ENCODE measurements at regions not wholly inside any gene's neighbourhood (a gene's known extent, or its start where the extent isn't known, plus 50 kb on each side); places are given as distances from the start of the nearest gene placed in this dataset.
A peak's percentile ranks its signal among the peaks of the same experiment; 100 is the strongest.
"Not testable (repeated sequence)": the region's sequence is repeated elsewhere in the genome, so short reads cannot be mapped to it uniquely, and the experiment has no call there.

GRCh38 chr2:40668425-40668824 lies 216.5 kb upstream of the SLC8A1 start:
- Histone ChIP-seq H3K27me3 (ENCODE audit: insufficient read depth, insufficient read length) (no peaks in the 10 kb centered on the region), H3K9me3 (ENCODE audit: insufficient read depth, low read length) (no peaks in the 10 kb centered on the region), H3K4me1 (ENCODE audit: insufficient read depth, insufficient read length) (no peaks in the 10 kb centered on the region), H3K4me3 (ENCODE audit: insufficient read length, low read depth) (no peak overlapping the region), H3K9ac (ENCODE audit: insufficient read length, low read depth) (no peak overlapping the region), H3K36me3 (ENCODE audit: insufficient read depth, insufficient read length, low read length) (no peaks in the 10 kb centered on the region)
- TF ChIP-seq ZNF274 (IDR thresholded peaks at IDR 0.05; ENCODE audit: low read depth, low read length) (no peak), YY1 (IDR thresholded peaks at IDR 0.05; ENCODE audit: insufficient read depth, insufficient read length) (no peak), SUZ12 (IDR thresholded peaks at IDR 0.05; ENCODE audit: extremely low read depth, insufficient read depth, insufficient read length) (no peak)
- DNase-seq (ENCODE audit: low read depth, low spot score) = no peak

GRCh38 chr2:40676134-40676790 lies 224.4 kb upstream of the SLC8A1 start:
- H3K4me3 ChIP-seq (ENCODE audit: insufficient read length, low read depth); H3K9ac ChIP-seq (ENCODE audit: insufficient read length, low read depth); H3K27me3 ChIP-seq (ENCODE audit: insufficient read depth, insufficient read length); H3K9me3 ChIP-seq (ENCODE audit: insufficient read depth, low read length); H3K36me3 ChIP-seq (ENCODE audit: insufficient read depth, insufficient read length, low read length); DNase-seq (ENCODE audit: low read depth, low spot score); H3K4me1 ChIP-seq (ENCODE audit: insufficient read depth, insufficient read length): not testable (repeated sequence)

- H3K9me3 ChIP-seq (ENCODE audit: insufficient read depth, low read length) = peaks cover 8% of the 10 kb centered on the region; the same call in 1 of the 2 replicates
- no peak for TF ChIP-seq SUZ12 (IDR thresholded peaks at IDR 0.05; ENCODE audit: extremely low read depth, insufficient read depth, insufficient read length)
- TF ChIP-seq ZNF274 (IDR thresholded peaks at IDR 0.05; ENCODE audit: low read depth, low read length) = no peak
- TF ChIP-seq YY1 (IDR thresholded peaks at IDR 0.05; ENCODE audit: insufficient read depth, insufficient read length) = no peak
- no peaks in the 10 kb centered on the region for H3K27me3 ChIP-seq (ENCODE audit: insufficient read depth, insufficient read length)
- H3K9ac ChIP-seq (ENCODE audit: insufficient read length, low read depth) = no peak overlapping the region
- no peak for DNase-seq (ENCODE audit: low read depth, low spot score)
- H3K4me3 ChIP-seq (ENCODE audit: insufficient read length, low read depth) = no peak overlapping the region
- H3K4me1 ChIP-seq (ENCODE audit: insufficient read depth, insufficient read length) = no peaks in the 10 kb centered on the region
- H3K36me3 ChIP-seq (ENCODE audit: insufficient read depth, insufficient read length, low read length) = no peaks in the 10 kb centered on the region
Observed at GRCh38 chr2:40680547-40680946, 228.7 kb upstream of the SLC8A1 start.

GRCh38 chr2:40690036-40690435 lies 238.1 kb upstream of the SLC8A1 start:
- Histone ChIP-seq H3K4me1 (ENCODE audit: insufficient read depth, insufficient read length) (no peaks in the 10 kb centered on the region), H3K36me3 (ENCODE audit: insufficient read depth, insufficient read length, low read length) (no peaks in the 10 kb centered on the region), H3K9me3 (ENCODE audit: insufficient read depth, low read length) (no peaks in the 10 kb centered on the region), H3K27me3 (ENCODE audit: insufficient read depth, insufficient read length) (no peaks in the 10 kb centered on the region), H3K4me3 (ENCODE audit: insufficient read length, low read depth) (no peak overlapping the region), H3K9ac (ENCODE audit: insufficient read length, low read depth) (no peak overlapping the region)
- TF ChIP-seq SUZ12 (IDR thresholded peaks at IDR 0.05; ENCODE audit: extremely low read depth, insufficient read depth, insufficient read length) (no peak), YY1 (IDR thresholded peaks at IDR 0.05; ENCODE audit: insufficient read depth, insufficient read length) (no peak), ZNF274 (IDR thresholded peaks at IDR 0.05; ENCODE audit: low read depth, low read length) (no peak)
- no peak for DNase-seq (ENCODE audit: low read depth, low spot score)

GRCh38 chr2:40690525-40690924 lies 238.6 kb upstream of the SLC8A1 start:
- Histone ChIP-seq H3K4me3 (ENCODE audit: insufficient read length, low read depth) (no peak overlapping the region), H3K36me3 (ENCODE audit: insufficient read depth, insufficient read length, low read length) (no peaks in the 10 kb centered on the region), H3K27me3 (ENCODE audit: insufficient read depth, insufficient read length) (no peaks in the 10 kb centered on the region), H3K9ac (ENCODE audit: insufficient read length, low read depth) (no peak overlapping the region), H3K4me1 (ENCODE audit: insufficient read depth, insufficient read length) (no peaks in the 10 kb centered on the region), H3K9me3 (ENCODE audit: insufficient read depth, low read length) (no peaks in the 10 kb centered on the region)
- no peak for TF ChIP-seq ZNF274 (IDR thresholded peaks at IDR 0.05; ENCODE audit: low read depth, low read length)
- no peak for TF ChIP-seq YY1 (IDR thresholded peaks at IDR 0.05; ENCODE audit: insufficient read depth, insufficient read length)
- no peak for TF ChIP-seq SUZ12 (IDR thresholded peaks at IDR 0.05; ENCODE audit: extremely low read depth, insufficient read depth, insufficient read length)
- no peak for DNase-seq (ENCODE audit: low read depth, low spot score)

- Histone ChIP-seq H3K4me3 (ENCODE audit: insufficient read length, low read depth) (no peak overlapping the region), H3K27me3 (ENCODE audit: insufficient read depth, insufficient read length) (no peaks in the 10 kb centered on the region), H3K9me3 (ENCODE audit: insufficient read depth, low read length) (no peaks in the 10 kb centered on the region), H3K9ac (ENCODE audit: insufficient read length, low read depth) (no peak overlapping the region), H3K36me3 (ENCODE audit: insufficient read depth, insufficient read length, low read length) (no peaks in the 10 kb centered on the region), H3K4me1 (ENCODE audit: insufficient read depth, insufficient read length) (no peaks in the 10 kb centered on the region)
- DNase-seq (ENCODE audit: low read depth, low spot score) = no peak
- TF ChIP-seq YY1 (IDR thresholded peaks at IDR 0.05; ENCODE audit: insufficient read depth, insufficient read length) (no peak), ZNF274 (IDR thresholded peaks at IDR 0.05; ENCODE audit: low read depth, low read length) (no peak), SUZ12 (IDR thresholded peaks at IDR 0.05; ENCODE audit: extremely low read depth, insufficient read depth, insufficient read length) (no peak)
Observed at GRCh38 chr2:40700231-40700954, 248.5 kb upstream of the SLC8A1 start.

GRCh38 chr2:40712197-40712894 lies 260.5 kb upstream of the SLC8A1 start:
- H3K36me3 ChIP-seq (ENCODE audit: insufficient read depth, insufficient read length, low read length); H3K9me3 ChIP-seq (ENCODE audit: insufficient read depth, low read length); H3K9ac ChIP-seq (ENCODE audit: insufficient read length, low read depth); H3K4me1 ChIP-seq (ENCODE audit: insufficient read depth, insufficient read length); H3K4me3 ChIP-seq (ENCODE audit: insufficient read length, low read depth); H3K27me3 ChIP-seq (ENCODE audit: insufficient read depth, insufficient read length): not testable (repeated sequence)
- DNase-seq (ENCODE audit: low read depth, low spot score) = peak; percentile 13

All from NT2/D1 (cell line).